Heart left ventricle (tissue), 16 donors: ENCODE measurements at regions not wholly inside any gene's neighbourhood (a gene's known extent, or its start where the extent isn't known, plus 50 kb on each side); places are given as distances from the start of the nearest gene placed in this dataset.

Experiments used
- ATAC-seq, 4 donors: fragments of 200-7000 bp; cut with Tn5 transposase; one replicate each; pipeline ENCODE4 v1.9.1; 2020 to 2022; ENCODE audit warnings: moderate library complexity in 4 of 4, mild to moderate bottlenecking in 3 of 4, moderate number of reproducible peaks in 1 of 4
- DNase-seq, 5 donors: peaks; one replicate each; pipeline ENCODE4 v3.0.0-alpha.2; 2020
- H3K27ac ChIP-seq, 12 donors: fragments of 200-600 bp; sonication (generic) in 4 of 12; one replicate each; pipeline versions ENCODE4 v1.5.0 to v1.8.0; 2016 to 2022; ENCODE audit warnings: mild to moderate bottlenecking in 2 of 12
- H3K27me3 ChIP-seq, 9 donors: fragments of 200-600 bp; sonication (generic) in 2 of 9; one replicate each; pipeline versions ENCODE4 v1.5.1 to v1.8.0; 2016 to 2022; ENCODE audit warnings: mild to moderate bottlenecking in 3 of 9
- H3K36me3 ChIP-seq, 9 donors: fragments of 200-600 bp; sonication (generic) in 2 of 9; one replicate each; pipeline versions ENCODE4 v1.5.0 to v1.8.0; 2018 to 2022; ENCODE audit warnings: mild to moderate bottlenecking in 2 of 9
- H3K4me1 ChIP-seq, 12 donors: fragments of 200-600 bp; sonication (generic) in 4 of 12; one replicate each; pipeline versions ENCODE4 v1.5.0 to v1.8.0; 2016 to 2022; ENCODE audit warnings: mild to moderate bottlenecking in 3 of 12
- H3K4me3 ChIP-seq, 12 donors: fragments of 200-600 bp; sonication (generic) in 4 of 12; one replicate each; pipeline versions ENCODE4 v1.5.0 to v1.8.0; 2017 to 2022; ENCODE audit warnings: mild to moderate bottlenecking in 9 of 12, moderate library complexity in 4 of 12
- H3K9me3 ChIP-seq, 12 donors: fragments of 200-600 bp; sonication (generic) in 4 of 12; one replicate each; pipeline versions ENCODE4 v1.5.0 to v1.8.0; 2016 to 2022; ENCODE audit warnings: mild to moderate bottlenecking in 1 of 12
- CTCF ChIP-seq, 12 donors: fragments of 200-600 bp; sonication (generic) in 4 of 12; IDR thresholded peaks; one replicate each; pipeline versions ENCODE4 v1.5.0 to v1.8.0; 2018 to 2022; ENCODE audit warnings: antibody characterized with exemption in 12 of 12, mild to moderate bottlenecking in 5 of 12
- POLR2A ChIP-seq, 2 donors: fragments of 450-650 bp; IDR thresholded peaks; one replicate each; pipeline ENCODE4 v1.6.1; 2017; ENCODE audit warnings: antibody characterized with exemption in 2 of 2, mild to moderate bottlenecking in 2 of 2, moderate library complexity in 2 of 2
- WGBS, 4 donors: extraction: QIAGEN DNeasy Blood & Tissue Kit in 2 of 4; methylation state at CpG; one replicate each; pipeline versions ENCODE4 v1.1.5 to v1.1.7; 2013 to 2018; 5-methylcytosine and 5-hydroxymethylcytosine counted together
- intact Hi-C, 10 donors: fragments of 100-400 bp; cut with DNase I; formaldehyde crosslinking; loops; one replicate each; pipeline versions ENCODE4 v1.11.1 to v1.14.2; 2022
- donor health status: ischemic (EF 13 %, LVEDD 7.1; RV severe dilation, severe dysfunction).
- donor health status: healthy with polysubstance abuse.
- donor health status: DM: no; HTN: yes; CAD: no.
- donor health status: DM: no; HTN: no; CAD: no.
- donor health status: ischemic (EF 25% LVEDD 6.9; RV normal size, moderate dysfunction).
- donor health status: ischemic (EF 25% LVEDD 5.7; RV mildly dilated, moderate dysfunction).
- donor health status: healthy.
- donor health status: DM: yes; HTN: yes; CAD: no.
- donor health status: ischemic (EF 35%, LVEDD 5.7; RV mildly dilated, moderate dysfunction).
- donor health status: nonischemic (EF 11% LVEDD 7.7; RV severe dilation, severe dysfunction).
- donor health status: DM: yes; HTN: yes; CAD: no.
- donor health status: PGD.
- donor health status: ischemic (EF 29% LVEDD 5.4; RV normal size, mild dysfunction).
- donor health status: nonischemic (EF 23%, LVEDD 6.1; RV moderate dilation, normal function).

- no peaks in the 10 kb centered on the region for H3K27me3 ChIP-seq
- no peak overlapping the region for H3K27ac ChIP-seq
- WGBS, 4 donors: 68 to 89% (median 74%) methylated on average over 2 to 5 of the region's 5 CpGs
- no peak for TF ChIP-seq CTCF (IDR thresholded peaks at IDR 0.05)
- no peak overlapping the region for H3K4me3 ChIP-seq
- H3K36me3 ChIP-seq: no peaks in the 10 kb centered on the region
- peaks cover 0 to 10% (median 0%) of the 10 kb centered on the region in 12 donors for H3K9me3 ChIP-seq
- ATAC-seq: no peak
- intact Hi-C loops: no loop called here
- no peak for DNase-seq
- no peaks in the 10 kb centered on the region for H3K4me1 ChIP-seq
Measured at GRCh38 chr6:153735761-153736160, 303.3 kb upstream of the OPRM1 start.

GRCh38 chr6:153729189-153729588, 309.9 kb upstream of the OPRM1 start:
- no peak for TF ChIP-seq POLR2A (IDR thresholded peaks at IDR 0.05)
- no peak for TF ChIP-seq CTCF (IDR thresholded peaks at IDR 0.05)
- ATAC-seq (no peak), DNase-seq (no peak)
- peaks cover 0 to 9% (median 0%) of the 10 kb centered on the region in 12 donors for H3K9me3 ChIP-seq
- no peaks in the 10 kb centered on the region for H3K27me3 ChIP-seq
- WGBS, 4 donors: 34 to 44% (median 40%) methylated on average over 2 of the region's 2 CpGs
- intact Hi-C loops: no loop called here
- H3K4me3 ChIP-seq: no peak overlapping the region
- H3K4me1 ChIP-seq: no peaks in the 10 kb centered on the region
- no peak overlapping the region for H3K27ac ChIP-seq
- no peaks in the 10 kb centered on the region for H3K36me3 ChIP-seq

- WGBS, 4 donors: 7 to 21% (median 17%) methylated on average over 1 of the region's 1 CpG
- ATAC-seq (no peak), DNase-seq (no peak)
- Histone ChIP-seq H3K4me3 (no peak overlapping the region), H3K27ac (no peak overlapping the region), H3K4me1 (no peaks in the 10 kb centered on the region), H3K9me3 (peaks cover 0 to 7% (median 0%) of the 10 kb centered on the region in 12 donors), H3K27me3 (no peaks in the 10 kb centered on the region), H3K36me3 (no peaks in the 10 kb centered on the region)
- intact Hi-C loops: no loop called here
- TF ChIP-seq POLR2A (IDR thresholded peaks at IDR 0.05) (no peak), CTCF (IDR thresholded peaks at IDR 0.05) (no peak)
Measured at GRCh38 chr6:153727885-153728284, 311.2 kb upstream of the OPRM1 start.

- no peak overlapping the region for H3K27ac ChIP-seq
- H3K4me1 ChIP-seq: no peaks in the 10 kb centered on the region
- H3K36me3 ChIP-seq: no peaks in the 10 kb centered on the region
- intact Hi-C loops: no loop called here
- 15 to 24% (median 17%) methylated on average over 3 of the region's 3 CpGs for WGBS, 4 donors
- H3K9me3 ChIP-seq: no peaks in the 10 kb centered on the region
- no peak for DNase-seq
- no peak overlapping the region for H3K4me3 ChIP-seq
- TF ChIP-seq CTCF (IDR thresholded peaks at IDR 0.05): no peak
- no peak for TF ChIP-seq POLR2A (IDR thresholded peaks at IDR 0.05)
- H3K27me3 ChIP-seq: no peaks in the 10 kb centered on the region
- ATAC-seq: no peak
Measured at GRCh38 chr6:153725456-153725855, 313.6 kb upstream of the OPRM1 start.
